ENCODE measurements at regions not wholly inside any gene's neighbourhood (a gene's known extent, or its start where the extent isn't known, plus 50 kb on each side); places are given as distances from the start of the nearest gene placed in this dataset.

DNA sequence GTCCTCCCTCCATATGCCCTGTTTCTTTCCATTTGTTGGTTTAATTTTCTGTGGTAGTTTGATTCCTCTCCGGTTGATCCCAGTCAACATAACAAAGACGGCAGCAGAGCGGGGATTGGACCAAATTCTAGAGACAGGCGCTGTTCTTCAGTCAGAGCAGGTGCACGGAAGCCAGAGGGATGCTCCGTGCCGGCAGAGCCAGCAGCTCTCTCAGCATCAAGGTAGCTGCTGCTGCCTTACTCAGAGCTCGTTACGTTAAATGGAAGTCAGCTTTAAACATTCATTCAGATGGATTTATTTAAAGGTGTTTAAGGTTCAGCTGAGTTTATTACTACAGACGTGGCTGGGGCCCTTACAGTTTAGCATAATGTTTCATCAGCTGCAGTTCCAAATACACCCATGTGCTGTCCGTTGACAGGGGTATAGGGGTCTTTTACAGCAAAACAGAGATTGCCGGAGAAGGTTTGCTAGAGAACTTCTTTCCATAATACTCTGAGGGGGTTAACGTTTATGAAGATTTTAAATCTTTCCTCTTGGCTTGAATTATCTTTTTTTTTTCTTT lies 497.2 kb upstream of the PIK3C3 start:
- TF ChIP-seq, protein P1, sequence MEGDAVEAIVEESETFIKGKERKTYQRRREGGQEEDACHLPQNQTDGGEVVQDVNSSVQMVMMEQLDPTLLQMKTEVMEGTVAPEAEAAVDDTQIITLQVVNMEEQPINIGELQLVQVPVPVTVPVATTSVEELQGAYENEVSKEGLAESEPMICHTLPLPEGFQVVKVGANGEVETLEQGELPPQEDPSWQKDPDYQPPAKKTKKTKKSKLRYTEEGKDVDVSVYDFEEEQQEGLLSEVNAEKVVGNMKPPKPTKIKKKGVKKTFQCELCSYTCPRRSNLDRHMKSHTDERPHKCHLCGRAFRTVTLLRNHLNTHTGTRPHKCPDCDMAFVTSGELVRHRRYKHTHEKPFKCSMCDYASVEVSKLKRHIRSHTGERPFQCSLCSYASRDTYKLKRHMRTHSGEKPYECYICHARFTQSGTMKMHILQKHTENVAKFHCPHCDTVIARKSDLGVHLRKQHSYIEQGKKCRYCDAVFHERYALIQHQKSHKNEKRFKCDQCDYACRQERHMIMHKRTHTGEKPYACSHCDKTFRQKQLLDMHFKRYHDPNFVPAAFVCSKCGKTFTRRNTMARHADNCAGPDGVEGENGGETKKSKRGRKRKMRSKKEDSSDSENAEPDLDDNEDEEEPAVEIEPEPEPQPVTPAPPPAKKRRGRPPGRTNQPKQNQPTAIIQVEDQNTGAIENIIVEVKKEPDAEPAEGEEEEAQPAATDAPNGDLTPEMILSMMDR (IDR thresholded peaks at IDR 0.05): no peak
- TF ChIP-seq POLR2A (IDR thresholded peaks at IDR 0.05) (no peak), POLR2AphosphoS5 (IDR thresholded peaks at IDR 0.05) (no peak)
- no peak for DNase-seq (ENCODE audit: low spot score in 2 of 2)
- Histone ChIP-seq H3K27me3 (no peaks in the 10 kb centered on the region), H3K9me3 (no peaks in the 10 kb centered on the region), H3K36me3 (no peaks in the 10 kb centered on the region), H3K27ac (no peak overlapping the region), H3K4me3 (no peak overlapping the region), H3K4me1 (no peaks in the 10 kb centered on the region)
- intact Hi-C loops (cut with DNase I; ENCODE audit: low total_unique reads): no loop called here

DNA sequence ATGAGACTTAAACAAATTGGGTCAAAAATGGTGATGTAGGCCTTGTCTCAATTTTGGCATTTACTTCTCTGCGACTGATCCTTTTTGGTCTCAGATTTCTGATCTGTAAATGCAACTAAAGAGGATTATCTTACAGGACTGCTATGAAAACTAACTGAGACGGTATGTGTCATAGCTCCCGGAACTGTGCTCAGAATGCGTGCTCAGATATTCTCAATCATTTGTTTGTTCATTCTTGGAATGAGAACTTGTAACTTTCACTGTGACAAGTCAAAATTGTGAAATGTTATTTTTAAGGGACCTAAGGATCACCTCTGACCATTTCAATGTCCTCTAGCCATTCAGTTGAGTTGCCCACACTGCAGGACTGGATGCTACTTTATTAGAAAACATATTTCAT lies 498.2 kb upstream of the PIK3C3 start:
- H3K4me3 ChIP-seq: no peak overlapping the region
- DNase-seq (ENCODE audit: low spot score in 2 of 2): no peak
- no peaks in the 10 kb centered on the region for H3K9me3 ChIP-seq
- H3K4me1 ChIP-seq: no peaks in the 10 kb centered on the region
- no peak overlapping the region for H3K27ac ChIP-seq
- no peaks in the 10 kb centered on the region for H3K27me3 ChIP-seq
- H3K36me3 ChIP-seq: no peaks in the 10 kb centered on the region
- no peak for TF ChIP-seq POLR2AphosphoS5 (IDR thresholded peaks at IDR 0.05)
- TF ChIP-seq POLR2A (IDR thresholded peaks at IDR 0.05): no peak
- TF ChIP-seq, protein P1 (IDR thresholded peaks at IDR 0.05): no peak
- intact Hi-C loops (cut with DNase I; ENCODE audit: low total_unique reads): no loop called here

DNA sequence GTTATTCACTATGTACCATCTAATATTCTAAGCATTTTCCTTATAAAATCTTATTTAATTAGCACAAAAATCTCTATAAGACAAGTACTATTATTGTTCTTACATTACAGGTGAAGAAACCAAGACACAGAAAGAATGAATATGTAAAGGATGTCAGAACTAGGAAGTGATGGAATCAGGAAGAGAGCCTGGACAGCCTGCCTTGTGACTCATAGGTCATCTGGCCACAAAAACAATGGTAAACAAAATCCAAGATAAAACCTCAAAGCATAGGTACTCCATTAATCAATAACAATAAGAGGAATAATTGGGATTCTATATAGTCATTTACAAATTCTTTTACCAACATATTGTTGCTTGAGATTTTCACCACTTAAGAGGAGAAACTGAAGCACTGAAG lies 505.4 kb upstream of the PIK3C3 start:
- DNase-seq (ENCODE audit: low spot score in 2 of 2): no peak
- Histone ChIP-seq H3K4me3 (no peak overlapping the region), H3K36me3 (no peaks in the 10 kb centered on the region), H3K9me3 (no peaks in the 10 kb centered on the region), H3K27ac (no peak overlapping the region), H3K4me1 (no peaks in the 10 kb centered on the region), H3K27me3 (no peaks in the 10 kb centered on the region)
- TF ChIP-seq POLR2AphosphoS5 (IDR thresholded peaks at IDR 0.05) (no peak), POLR2A (IDR thresholded peaks at IDR 0.05) (no peak)
- TF ChIP-seq, protein P1 (IDR thresholded peaks at IDR 0.05): no peak
- intact Hi-C loops (cut with DNase I; ENCODE audit: low total_unique reads): loop anchor here (10.0 kb wide), 1 partner anchor 755 kb away; no protein-coding TSS in a partner anchor

DNA sequence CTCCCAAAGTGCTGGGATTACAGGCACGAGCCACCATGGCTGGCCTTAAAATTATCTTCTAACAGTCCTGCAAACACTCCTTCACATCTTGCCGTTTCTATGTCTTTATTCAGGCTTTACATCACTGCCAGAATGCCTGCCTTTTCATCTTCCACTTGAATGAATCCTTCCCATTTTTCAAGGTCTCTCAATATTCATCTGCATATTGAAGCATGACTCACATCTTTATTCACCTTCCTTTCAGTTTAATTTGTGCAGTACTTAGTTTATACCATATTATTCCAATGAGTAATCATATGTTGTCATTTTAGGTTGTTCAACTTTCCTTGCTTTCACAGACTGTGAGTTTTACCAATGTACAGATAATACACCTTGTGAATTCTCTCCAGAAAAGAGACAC lies 510.1 kb upstream of the PIK3C3 start:
- no peak overlapping the region for H3K27ac ChIP-seq
- no peaks in the 10 kb centered on the region for H3K27me3 ChIP-seq
- H3K4me1 ChIP-seq: no peaks in the 10 kb centered on the region
- no peak for DNase-seq (ENCODE audit: low spot score in 2 of 2)
- no peaks in the 10 kb centered on the region for H3K9me3 ChIP-seq
- TF ChIP-seq POLR2AphosphoS5 (IDR thresholded peaks at IDR 0.05): no peak
- TF ChIP-seq, protein P1 (IDR thresholded peaks at IDR 0.05): no peak
- no peak for TF ChIP-seq POLR2A (IDR thresholded peaks at IDR 0.05)
- H3K36me3 ChIP-seq: no peaks in the 10 kb centered on the region
- intact Hi-C loops (cut with DNase I; ENCODE audit: low total_unique reads): loop anchor here (10.0 kb wide), 1 partner anchor 750 kb away; no protein-coding TSS in a partner anchor
- no peak overlapping the region for H3K4me3 ChIP-seq

DNA sequence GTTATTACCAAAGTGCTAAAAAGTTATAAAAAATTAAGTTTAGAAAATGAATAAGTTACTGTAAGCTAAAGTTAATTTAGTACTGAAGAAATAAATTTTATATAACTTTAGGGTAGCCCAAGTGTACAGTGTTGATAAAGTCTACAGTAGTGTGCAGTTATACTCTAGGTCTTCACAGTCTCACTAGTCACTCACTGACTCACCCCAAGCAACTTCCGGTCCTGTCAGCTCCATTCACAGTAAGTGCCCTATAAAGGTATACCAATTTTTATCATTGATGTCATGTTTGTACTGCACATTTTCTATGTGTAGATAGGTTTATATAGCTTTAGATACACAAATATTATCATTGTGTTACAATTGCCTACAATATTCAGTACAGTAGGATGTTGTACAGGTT lies 518.3 kb upstream of the PIK3C3 start:
- intact Hi-C loops (cut with DNase I; ENCODE audit: low total_unique reads): no loop called here
- no peaks in the 10 kb centered on the region for H3K9me3 ChIP-seq
- no peaks in the 10 kb centered on the region for H3K27me3 ChIP-seq
- TF ChIP-seq POLR2AphosphoS5 (IDR thresholded peaks at IDR 0.05) (no peak), POLR2A (IDR thresholded peaks at IDR 0.05) (no peak)
- TF ChIP-seq, protein P1 (IDR thresholded peaks at IDR 0.05): no peak
- no peaks in the 10 kb centered on the region for H3K36me3 ChIP-seq
- DNase-seq (ENCODE audit: low spot score in 2 of 2): no peak
- no peaks in the 10 kb centered on the region for H3K4me1 ChIP-seq
- no peak overlapping the region for H3K4me3 ChIP-seq
- no peak overlapping the region for H3K27ac ChIP-seq
